ENCODE measurements at regions not wholly inside any gene's neighbourhood (a gene's known extent, or its start where the extent isn't known, plus 50 kb on each side); places are given as distances from the start of the nearest gene placed in this dataset.
"Not testable (repeated sequence)": the region's sequence is repeated elsewhere in the genome, so short reads cannot be mapped to it uniquely, and the experiment has no call there.

GRCh38 chr2:90011101-90011443 is 1319.6 kb downstream of the RPIA start:
- TF ChIP-seq POLR2A, POLR2AphosphoS5 (IDR thresholded peaks at IDR 0.05): not testable (repeated sequence)
